ENCODE measurements at regions not wholly inside any gene's neighbourhood (a gene's known extent, or its start where the extent isn't known, plus 50 kb on each side); places are given as distances from the start of the nearest gene placed in this dataset.

DNA sequence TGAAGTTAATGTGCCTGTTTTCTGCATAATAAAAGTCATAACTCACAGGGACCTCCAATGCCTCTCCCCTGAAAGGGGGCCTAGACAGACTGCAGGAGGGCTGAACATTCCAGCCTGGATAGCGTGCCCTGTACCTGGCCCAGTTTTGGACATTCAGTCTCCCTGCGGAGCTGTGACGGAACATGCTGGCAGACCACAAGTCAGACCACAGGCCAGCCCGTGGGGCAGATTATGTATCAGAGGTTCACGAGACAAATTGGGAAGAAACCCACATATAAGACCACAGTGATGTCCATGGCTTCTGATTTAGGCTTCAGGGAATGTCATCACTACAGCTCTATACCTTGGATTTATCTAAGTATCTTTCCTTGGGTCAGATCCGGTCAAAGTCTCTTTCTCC, 151.5 kb upstream of the POU3F1 start:
- H3K4me1 Mint-ChIP-seq, result peaks cover 4% of the 10 kb centered on the region
- H3K27me3 Mint-ChIP-seq (ENCODE audit: low read depth), result peaks cover 11% of the 10 kb centered on the region
- no peak overlapping the region for H3K4me3 Mint-ChIP-seq
- H3K9me3 Mint-ChIP-seq, result peaks cover 15% of the 10 kb centered on the region
- DNase-seq (ENCODE audit: low spot score), result no peak
- no peak overlapping the region for H3K27ac Mint-ChIP-seq
- peaks cover 19% of the 10 kb centered on the region for H3K36me3 Mint-ChIP-seq
- ATAC-seq, result no peak
- CTCF ChIA-PET, result no interaction called here
- POLR2A ChIA-PET, result no interaction called here
- TF ChIP-seq ZNF219 (CRISPR knock-in tag; IDR thresholded peaks at IDR 0.05; ENCODE audit: borderline replicate concordance) (no peak), NR2C2 (CRISPR knock-in tag; IDR thresholded peaks at IDR 0.05) (no peak), ZNF512 (CRISPR knock-in tag; IDR thresholded peaks at IDR 0.05; ENCODE audit: borderline replicate concordance) (no peak), PRRX2 (CRISPR knock-in tag; IDR thresholded peaks at IDR 0.05) (no peak), ZNF396 (CRISPR knock-in tag; IDR thresholded peaks at IDR 0.05; ENCODE audit: borderline replicate concordance) (no peak), SOX15 (CRISPR knock-in tag; IDR thresholded peaks at IDR 0.05) (no peak), ZNF671 (CRISPR knock-in tag; IDR thresholded peaks at IDR 0.05) (no peak), E2F4 (CRISPR knock-in tag; IDR thresholded peaks at IDR 0.05; ENCODE audit: borderline replicate concordance, low read depth) (no peak), AFF4 (CRISPR knock-in tag; IDR thresholded peaks at IDR 0.05; ENCODE audit: borderline replicate concordance) (no peak), ZNF121 (CRISPR knock-in tag; IDR thresholded peaks at IDR 0.05) (no peak), ELF4 (CRISPR knock-in tag; IDR thresholded peaks at IDR 0.05; ENCODE audit: low read depth) (no peak), KAT7 (CRISPR knock-in tag; IDR thresholded peaks at IDR 0.05; ENCODE audit: borderline replicate concordance) (no peak), ERG (CRISPR knock-in tag; IDR thresholded peaks at IDR 0.05) (no peak), HMGXB4 (CRISPR knock-in tag; IDR thresholded peaks at IDR 0.05) (no peak)
- TF ChIP-seq, protein P1, sequence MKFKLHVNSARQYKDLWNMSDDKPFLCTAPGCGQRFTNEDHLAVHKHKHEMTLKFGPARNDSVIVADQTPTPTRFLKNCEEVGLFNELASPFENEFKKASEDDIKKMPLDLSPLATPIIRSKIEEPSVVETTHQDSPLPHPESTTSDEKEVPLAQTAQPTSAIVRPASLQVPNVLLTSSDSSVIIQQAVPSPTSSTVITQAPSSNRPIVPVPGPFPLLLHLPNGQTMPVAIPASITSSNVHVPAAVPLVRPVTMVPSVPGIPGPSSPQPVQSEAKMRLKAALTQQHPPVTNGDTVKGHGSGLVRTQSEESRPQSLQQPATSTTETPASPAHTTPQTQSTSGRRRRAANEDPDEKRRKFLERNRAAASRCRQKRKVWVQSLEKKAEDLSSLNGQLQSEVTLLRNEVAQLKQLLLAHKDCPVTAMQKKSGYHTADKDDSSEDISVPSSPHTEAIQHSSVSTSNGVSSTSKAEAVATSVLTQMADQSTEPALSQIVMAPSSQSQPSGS (CRISPR knock-in tag; IDR thresholded peaks at IDR 0.05; ENCODE audit: borderline replicate concordance, low read depth), result no peak

All from WTC11 (cell line).